ENCODE measurements at regions not wholly inside any gene's neighbourhood (a gene's known extent, or its start where the extent isn't known, plus 50 kb on each side); places are given as distances from the start of the nearest gene placed in this dataset.
"Not testable (repeated sequence)": the region's sequence is repeated elsewhere in the genome, so short reads cannot be mapped to it uniquely, and the experiment has no call there.

GRCh38 chr10:46202405-46202804 is 84.4 kb upstream of the ANTXRL start:
- H3K27ac ChIP-seq (ENCODE audit: low read depth, low read length); H3K27me3 ChIP-seq (ENCODE audit: control insufficient read depth, insufficient read depth, low read length); H3K9ac ChIP-seq (ENCODE audit: low read depth, low read length); H3K4me3 ChIP-seq (ENCODE audit: low read depth, low read length); H3K36me3 ChIP-seq (ENCODE audit: control insufficient read depth, insufficient read depth, low read length); H3K4me1 ChIP-seq (ENCODE audit: control insufficient read depth, insufficient read depth, low read length); H3K9me3 ChIP-seq (ENCODE audit: control insufficient read depth, insufficient read depth, low read length): not testable (repeated sequence)

- H3K36me3 ChIP-seq (ENCODE audit: control insufficient read depth, insufficient read depth, low read length); H3K4me3 ChIP-seq (ENCODE audit: low read depth, low read length); H3K4me1 ChIP-seq (ENCODE audit: control insufficient read depth, insufficient read depth, low read length); H3K9ac ChIP-seq (ENCODE audit: low read depth, low read length); H3K9me3 ChIP-seq (ENCODE audit: control insufficient read depth, insufficient read depth, low read length); H3K27ac ChIP-seq (ENCODE audit: low read depth, low read length); H3K27me3 ChIP-seq (ENCODE audit: control insufficient read depth, insufficient read depth, low read length): not testable (repeated sequence)
Observed at GRCh38 chr10:46204482-46205102, 82.2 kb upstream of the ANTXRL start.

- not testable (repeated sequence) for H3K27ac ChIP-seq (ENCODE audit: low read depth, low read length); H3K36me3 ChIP-seq (ENCODE audit: control insufficient read depth, insufficient read depth, low read length); H3K4me3 ChIP-seq (ENCODE audit: low read depth, low read length); H3K4me1 ChIP-seq (ENCODE audit: control insufficient read depth, insufficient read depth, low read length); H3K9ac ChIP-seq (ENCODE audit: low read depth, low read length); H3K27me3 ChIP-seq (ENCODE audit: control insufficient read depth, insufficient read depth, low read length); H3K9me3 ChIP-seq (ENCODE audit: control insufficient read depth, insufficient read depth, low read length)
Observed at GRCh38 chr10:46210427-46210826, 76.4 kb upstream of the ANTXRL start.

GRCh38 chr10:46215426-46215825 is 71.4 kb upstream of the ANTXRL start:
- Histone ChIP-seq H3K36me3 (ENCODE audit: control insufficient read depth, insufficient read depth, low read length) (no peaks in the 10 kb centered on the region), H3K4me1 (ENCODE audit: control insufficient read depth, insufficient read depth, low read length) (no peaks in the 10 kb centered on the region), H3K4me3 (ENCODE audit: low read depth, low read length) (no peak overlapping the region), H3K9ac (ENCODE audit: low read depth, low read length) (no peak overlapping the region), H3K9me3 (ENCODE audit: control insufficient read depth, insufficient read depth, low read length) (no peaks in the 10 kb centered on the region), H3K27me3 (ENCODE audit: control insufficient read depth, insufficient read depth, low read length) (no peaks in the 10 kb centered on the region), H3K27ac (ENCODE audit: low read depth, low read length) (no peak overlapping the region)

- Histone ChIP-seq H3K27ac (ENCODE audit: low read depth, low read length) (no peak overlapping the region), H3K4me1 (ENCODE audit: control insufficient read depth, insufficient read depth, low read length) (no peaks in the 10 kb centered on the region), H3K36me3 (ENCODE audit: control insufficient read depth, insufficient read depth, low read length) (no peaks in the 10 kb centered on the region), H3K9me3 (ENCODE audit: control insufficient read depth, insufficient read depth, low read length) (no peaks in the 10 kb centered on the region), H3K27me3 (ENCODE audit: control insufficient read depth, insufficient read depth, low read length) (no peaks in the 10 kb centered on the region), H3K9ac (ENCODE audit: low read depth, low read length) (no peak overlapping the region), H3K4me3 (ENCODE audit: low read depth, low read length) (no peak overlapping the region)
Observed at GRCh38 chr10:46216003-46216634, 70.7 kb upstream of the ANTXRL start.

GRCh38 chr10:46216836-46217751 is 69.7 kb upstream of the ANTXRL start:
- Histone ChIP-seq H3K4me3 (ENCODE audit: low read depth, low read length) (no peak overlapping the region), H3K27ac (ENCODE audit: low read depth, low read length) (no peak overlapping the region), H3K9me3 (ENCODE audit: control insufficient read depth, insufficient read depth, low read length) (no peaks in the 10 kb centered on the region), H3K9ac (ENCODE audit: low read depth, low read length) (no peak overlapping the region), H3K36me3 (ENCODE audit: control insufficient read depth, insufficient read depth, low read length) (no peaks in the 10 kb centered on the region), H3K4me1 (ENCODE audit: control insufficient read depth, insufficient read depth, low read length) (no peaks in the 10 kb centered on the region), H3K27me3 (ENCODE audit: control insufficient read depth, insufficient read depth, low read length) (no peaks in the 10 kb centered on the region)

- no peaks in the 10 kb centered on the region for H3K27me3 ChIP-seq (ENCODE audit: control insufficient read depth, insufficient read depth, low read length)
- no peaks in the 10 kb centered on the region for H3K9me3 ChIP-seq (ENCODE audit: control insufficient read depth, insufficient read depth, low read length)
- no peaks in the 10 kb centered on the region for H3K4me1 ChIP-seq (ENCODE audit: control insufficient read depth, insufficient read depth, low read length)
- no peak overlapping the region for H3K9ac ChIP-seq (ENCODE audit: low read depth, low read length)
- H3K4me3 ChIP-seq (ENCODE audit: low read depth, low read length), result no peak overlapping the region
- H3K36me3 ChIP-seq (ENCODE audit: control insufficient read depth, insufficient read depth, low read length), result no peaks in the 10 kb centered on the region
- no peak overlapping the region for H3K27ac ChIP-seq (ENCODE audit: low read depth, low read length)
Observed at GRCh38 chr10:46217752-46218453, 68.9 kb upstream of the ANTXRL start.

- H3K9me3 ChIP-seq (ENCODE audit: control insufficient read depth, insufficient read depth, low read length), result no peaks in the 10 kb centered on the region
- H3K4me3 ChIP-seq (ENCODE audit: low read depth, low read length), result no peak overlapping the region
- H3K27ac ChIP-seq (ENCODE audit: low read depth, low read length), result no peak overlapping the region
- H3K4me1 ChIP-seq (ENCODE audit: control insufficient read depth, insufficient read depth, low read length), result no peaks in the 10 kb centered on the region
- H3K9ac ChIP-seq (ENCODE audit: low read depth, low read length), result no peak overlapping the region
- no peaks in the 10 kb centered on the region for H3K36me3 ChIP-seq (ENCODE audit: control insufficient read depth, insufficient read depth, low read length)
- H3K27me3 ChIP-seq (ENCODE audit: control insufficient read depth, insufficient read depth, low read length), result no peaks in the 10 kb centered on the region
Observed at GRCh38 chr10:46218921-46219320, 67.9 kb upstream of the ANTXRL start.

- H3K9me3 ChIP-seq (ENCODE audit: control insufficient read depth, insufficient read depth, low read length); H3K36me3 ChIP-seq (ENCODE audit: control insufficient read depth, insufficient read depth, low read length); H3K9ac ChIP-seq (ENCODE audit: low read depth, low read length); H3K27ac ChIP-seq (ENCODE audit: low read depth, low read length); H3K27me3 ChIP-seq (ENCODE audit: control insufficient read depth, insufficient read depth, low read length); H3K4me1 ChIP-seq (ENCODE audit: control insufficient read depth, insufficient read depth, low read length); H3K4me3 ChIP-seq (ENCODE audit: low read depth, low read length): not testable (repeated sequence)
Observed at GRCh38 chr10:46219431-46219990, 67.3 kb upstream of the ANTXRL start.

- Histone ChIP-seq H3K4me3 (ENCODE audit: low read depth, low read length) (no peak overlapping the region), H3K36me3 (ENCODE audit: control insufficient read depth, insufficient read depth, low read length) (no peaks in the 10 kb centered on the region), H3K9ac (ENCODE audit: low read depth, low read length) (no peak overlapping the region), H3K27ac (ENCODE audit: low read depth, low read length) (no peak overlapping the region), H3K9me3 (ENCODE audit: control insufficient read depth, insufficient read depth, low read length) (no peaks in the 10 kb centered on the region), H3K27me3 (ENCODE audit: control insufficient read depth, insufficient read depth, low read length) (no peaks in the 10 kb centered on the region), H3K4me1 (ENCODE audit: control insufficient read depth, insufficient read depth, low read length) (no peaks in the 10 kb centered on the region)
Observed at GRCh38 chr10:46220187-46220586, 66.6 kb upstream of the ANTXRL start.
